ENCODE measurements at regions not wholly inside any gene's neighbourhood (a gene's known extent, or its start where the extent isn't known, plus 50 kb on each side); places are given as distances from the start of the nearest gene placed in this dataset.

- POLR2A ChIA-PET (ENCODE audit: low non-redundant PET), result no interaction called here
- no peak for TF ChIP-seq EZH2 (IDR thresholded peaks at IDR 0.05; ENCODE audit: borderline replicate concordance, low read depth, low read length, poor library complexity, severe bottlenecking)
- no peak for TF ChIP-seq CTCF (conservative IDR thresholded peaks at IDR 0.05; ENCODE audit: low read depth, low read length)
Observed at GRCh38 chr12:29041621-29042020, 107.5 kb upstream of the FAR2 start.

GRCh38 chr12:29043069-29043468, 106.0 kb upstream of the FAR2 start:
- Histone ChIP-seq H3K4me3 (ENCODE audit: low read depth, low read length, poor library complexity, severe bottlenecking) (no peak overlapping the region), H3K9me3 (ENCODE audit: low read depth, low read length, poor library complexity, severe bottlenecking) (no peaks in the 10 kb centered on the region), H3K27me3 (replicated peaks; ENCODE audit: insufficient read depth, low read depth, low read length, poor library complexity) (no peaks in the 10 kb centered on the region), H3K4me1 (ENCODE audit: insufficient read depth, low read length, poor library complexity, severe bottlenecking) (no peaks in the 10 kb centered on the region), H3K27ac (ENCODE audit: low read depth, low read length, poor library complexity, severe bottlenecking) (no peak overlapping the region), H3K36me3 (ENCODE audit: insufficient read depth, low read length, poor library complexity, severe bottlenecking) (no peaks in the 10 kb centered on the region)
- ChIA-PET CTCF (no interaction called here), POLR2A (ENCODE audit: low non-redundant PET) (no interaction called here)
- DNase-seq (ENCODE audit: low spot score), result no peak
- no TSS peak for BruUV-seq (replicated peaks)
- no peak for TF ChIP-seq EZH2 (IDR thresholded peaks at IDR 0.05; ENCODE audit: borderline replicate concordance, low read depth, low read length, poor library complexity, severe bottlenecking)
- no peak for TF ChIP-seq CTCF (conservative IDR thresholded peaks at IDR 0.05; ENCODE audit: low read depth, low read length)
- intact Hi-C loops (cut with micrococcal nuclease; ENCODE audit: unreplicated experiment), result no loop called here

More at GRCh38 chr12:29041621-29042020, 107.5 kb upstream of the FAR2 start:
- H3K27ac ChIP-seq (ENCODE audit: low read depth, low read length, poor library complexity, severe bottlenecking), result no peak overlapping the region
- DNase-seq (ENCODE audit: low spot score), result no peak
- no peak overlapping the region for H3K4me3 ChIP-seq (ENCODE audit: low read depth, low read length, poor library complexity, severe bottlenecking)
- no peaks in the 10 kb centered on the region for H3K4me1 ChIP-seq (ENCODE audit: insufficient read depth, low read length, poor library complexity, severe bottlenecking)
- no peaks in the 10 kb centered on the region for H3K9me3 ChIP-seq (ENCODE audit: low read depth, low read length, poor library complexity, severe bottlenecking)
- H3K27me3 ChIP-seq (replicated peaks; ENCODE audit: insufficient read depth, low read depth, low read length, poor library complexity), result no peaks in the 10 kb centered on the region
- H3K36me3 ChIP-seq (ENCODE audit: insufficient read depth, low read length, poor library complexity, severe bottlenecking), result no peaks in the 10 kb centered on the region
- intact Hi-C loops (cut with micrococcal nuclease; ENCODE audit: unreplicated experiment), result no loop called here
- CTCF ChIA-PET, result no interaction called here
- no TSS peak for BruUV-seq (replicated peaks)

GRCh38 chr12:29044799-29045198, 104.3 kb upstream of the FAR2 start:
- Histone ChIP-seq H3K4me3 (ENCODE audit: low read depth, low read length, poor library complexity, severe bottlenecking) (no peak overlapping the region), H3K4me1 (ENCODE audit: insufficient read depth, low read length, poor library complexity, severe bottlenecking) (no peaks in the 10 kb centered on the region), H3K27me3 (replicated peaks; ENCODE audit: insufficient read depth, low read depth, low read length, poor library complexity) (no peaks in the 10 kb centered on the region), H3K27ac (ENCODE audit: low read depth, low read length, poor library complexity, severe bottlenecking) (no peak overlapping the region), H3K36me3 (ENCODE audit: insufficient read depth, low read length, poor library complexity, severe bottlenecking) (no peaks in the 10 kb centered on the region), H3K9me3 (ENCODE audit: low read depth, low read length, poor library complexity, severe bottlenecking) (no peaks in the 10 kb centered on the region)
- intact Hi-C loops (cut with micrococcal nuclease; ENCODE audit: unreplicated experiment), result no loop called here
- ChIA-PET CTCF (no interaction called here), POLR2A (ENCODE audit: low non-redundant PET) (no interaction called here)
- TF ChIP-seq CTCF (conservative IDR thresholded peaks at IDR 0.05; ENCODE audit: low read depth, low read length) (no peak), EZH2 (IDR thresholded peaks at IDR 0.05; ENCODE audit: borderline replicate concordance, low read depth, low read length, poor library complexity, severe bottlenecking) (no peak)
- no peak for DNase-seq (ENCODE audit: low spot score)
- no TSS peak for BruUV-seq (replicated peaks)
